ENCODE measurements at regions not wholly inside any gene's neighbourhood (a gene's known extent, or its start where the extent isn't known, plus 50 kb on each side); places are given as distances from the start of the nearest gene placed in this dataset.

DNA sequence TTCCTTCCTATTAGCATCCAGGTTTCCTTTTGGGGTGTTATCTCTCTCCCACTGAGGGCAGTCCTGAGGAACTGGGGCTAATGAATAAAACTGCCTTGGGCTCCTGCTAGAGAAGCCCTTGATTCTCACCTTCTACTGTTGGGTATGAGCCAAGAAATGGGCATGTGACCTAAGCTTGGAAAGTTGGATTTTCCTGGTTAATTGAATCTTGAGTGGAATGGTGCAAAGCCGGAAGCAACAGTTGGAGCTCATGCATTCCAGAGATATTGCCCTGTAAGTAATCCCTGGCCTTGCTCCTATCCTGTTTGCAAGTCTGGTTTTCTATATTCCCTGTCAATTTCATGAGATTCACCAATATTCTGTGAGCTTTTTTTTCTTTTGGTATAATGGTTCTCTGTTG, 158.5 kb upstream of the ELL2 start:
- no peak for TF ChIP-seq CTCF (IDR thresholded peaks at IDR 0.05)
- TF ChIP-seq POLR2A (IDR thresholded peaks at IDR 0.05) = no peak
- Histone ChIP-seq H3K4me1 (no peaks in the 10 kb centered on the region), H3K36me3 (ENCODE audit: low read depth, missing control alignments) (no peaks in the 10 kb centered on the region), H3K27ac (no peak overlapping the region), H3K4me3 (no peak overlapping the region), H3K9me3 (no peaks in the 10 kb centered on the region), H3K27me3 (no peaks in the 10 kb centered on the region)
- WGBS, 2 donors = 67 to 87% methylated on average over 1 of the region's 1 CpG
- intact Hi-C loops (cut with DNase I; ENCODE audit: low total_unique reads) = no loop called here
- DNase-seq = no peak

- H3K4me1 ChIP-seq = no peaks in the 10 kb centered on the region
- no peaks in the 10 kb centered on the region for H3K9me3 ChIP-seq
- WGBS, 2 donors = 83 to 87% methylated on average over 3 of the region's 3 CpGs
- H3K27ac ChIP-seq = no peak overlapping the region
- no peaks in the 10 kb centered on the region for H3K27me3 ChIP-seq
- no peak for TF ChIP-seq POLR2A (IDR thresholded peaks at IDR 0.05)
- no peak for TF ChIP-seq CTCF (IDR thresholded peaks at IDR 0.05)
- no peaks in the 10 kb centered on the region for H3K36me3 ChIP-seq (ENCODE audit: low read depth, missing control alignments)
- intact Hi-C loops (cut with DNase I; ENCODE audit: low total_unique reads) = no loop called here
- no peak overlapping the region for H3K4me3 ChIP-seq
- DNase-seq = no peak
Measured at GRCh38 chr5:96117771-96118651, 156.4 kb upstream of the ELL2 start.

DNA sequence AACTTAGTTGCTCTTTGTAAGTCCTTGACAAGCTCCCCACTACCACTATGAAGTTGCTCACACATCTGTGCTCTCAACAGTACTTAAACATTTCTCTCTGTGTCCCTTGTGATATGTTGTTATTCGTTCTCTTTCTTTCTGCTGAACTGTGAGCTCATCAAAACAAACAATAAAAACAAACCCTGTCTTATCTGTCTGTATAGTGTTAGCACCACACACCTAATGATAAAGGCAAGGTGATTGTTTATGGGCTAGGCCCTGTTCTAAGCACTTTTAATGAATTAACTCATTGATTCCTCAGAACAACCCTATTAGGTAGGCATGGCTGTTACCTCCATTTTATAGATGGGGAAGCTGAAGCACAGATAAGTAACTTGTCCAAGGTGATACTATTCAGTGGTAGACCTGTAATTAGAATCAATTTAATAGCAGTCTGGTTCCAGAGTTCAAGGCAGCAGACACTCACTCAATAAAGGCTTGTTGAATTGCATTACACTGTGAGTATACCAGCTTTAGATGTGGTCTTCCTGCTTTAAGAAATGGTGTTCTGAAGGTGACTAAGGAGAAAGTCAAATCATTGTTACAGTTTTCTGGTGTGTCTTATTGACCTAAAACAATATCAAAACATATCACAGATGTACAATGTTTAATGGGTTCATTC, 153.6 kb upstream of the ELL2 start:
- DNase-seq = no peak
- Histone ChIP-seq H3K36me3 (ENCODE audit: low read depth, missing control alignments) (no peaks in the 10 kb centered on the region), H3K27ac (no peak overlapping the region), H3K27me3 (no peaks in the 10 kb centered on the region), H3K9me3 (no peaks in the 10 kb centered on the region), H3K4me3 (no peak overlapping the region), H3K4me1 (no peaks in the 10 kb centered on the region)
- intact Hi-C loops (cut with DNase I; ENCODE audit: low total_unique reads) = no loop called here
- WGBS, 2 donors = 81 to 92% methylated on average over 1 of the region's 1 CpG
- no peak for TF ChIP-seq POLR2A (IDR thresholded peaks at IDR 0.05)
- TF ChIP-seq CTCF (IDR thresholded peaks at IDR 0.05) = no peak

- 91 to 92% methylated on average over 2 of the region's 2 CpGs for WGBS, 2 donors
- no peaks in the 10 kb centered on the region for H3K36me3 ChIP-seq (ENCODE audit: low read depth, missing control alignments)
- H3K4me3 ChIP-seq = no peak overlapping the region
- no peak overlapping the region for H3K27ac ChIP-seq
- H3K4me1 ChIP-seq = no peaks in the 10 kb centered on the region
- DNase-seq = no peak
- intact Hi-C loops (cut with DNase I; ENCODE audit: low total_unique reads) = no loop called here
- H3K9me3 ChIP-seq = no peaks in the 10 kb centered on the region
- TF ChIP-seq CTCF (IDR thresholded peaks at IDR 0.05) (no peak), POLR2A (IDR thresholded peaks at IDR 0.05) (no peak)
- H3K27me3 ChIP-seq = no peaks in the 10 kb centered on the region
Measured at GRCh38 chr5:96114736-96115135, 153.1 kb upstream of the ELL2 start.
